Endothelial cell of umbilical vein (primary cell): ENCODE measurements at regions not wholly inside any gene's neighbourhood (a gene's known extent, or its start where the extent isn't known, plus 50 kb on each side); places are given as distances from the start of the nearest gene placed in this dataset.
"Not testable (repeated sequence)": the region's sequence is repeated elsewhere in the genome, so short reads cannot be mapped to it uniquely, and the experiment has no call there.

Source experiments
- BruUV-seq: library from RNA; stranded (reverse); fragments of 400-500 nt; replicated peaks from 2 replicates; lab custom pipeline; 2021; lab: Mats Ljungman, UMichigan
- CTCF ChIA-PET: fragments of 300-600, 350-600 bp; sonication (Branson Sonifier 250); formaldehyde crosslinking; loops from one replicate; lab custom pipeline; 2021; ENCODE audit warnings: antibody characterized with exemption, inconsistent platforms; lab: Charles Lee
- POLR2A ChIA-PET: fragments of 300-600, 350-600 bp; sonication (Branson Sonifier 250); formaldehyde crosslinking; loops from one replicate; lab custom pipeline; 2021; ENCODE audit warnings: antibody characterized with exemption, inconsistent platforms; lab: Charles Lee
- DNase-seq: peaks from one replicate; pipeline ENCODE4 v3.0.0-alpha.2; 2011; ENCODE audit warnings: low read depth, low spot score
- FAIRE-seq: peaks from 2 replicates; lab custom pipeline; 2011; peaks lifted over from hg19 to GRCh38; lab: Jason Lieb, UNC
- H2AFZ ChIP-seq: 2 replicates; pipeline ENCODE4 v1.6.0; 2012; ENCODE audit warnings: low read depth, low read length, control low read depth, inconsistent platforms
- H3K27ac ChIP-seq: 2 replicates; pipeline ENCODE4 v1.5.1; 2011; ENCODE audit warnings: low read depth, mild to moderate bottlenecking, control low read depth, low read length, moderate library complexity; ENCODE audit not compliant: insufficient read depth
- H3K27me3 ChIP-seq, 2 experiments: 2 replicates each; pipeline versions ENCODE4 v1.6.0 to v1.6.1; 2011; ENCODE audit warnings: low read length in 2 of 2, mixed read lengths in 1 of 2; ENCODE audit not compliant: control insufficient read depth in 2 of 2, insufficient read depth in 2 of 2
- H3K36me3 ChIP-seq, 2 experiments: 2 replicates in 1 of 2; 3 replicates in 1 of 2; pipeline ENCODE4 v1.5.1; 2011; ENCODE audit warnings: low read length in 2 of 2, mild to moderate bottlenecking in 1 of 2, moderate library complexity in 1 of 2; ENCODE audit not compliant: control insufficient read depth in 2 of 2, insufficient read depth in 2 of 2; ENCODE audit errors: extremely low read depth in 1 of 2
- H3K4me1 ChIP-seq: 3 replicates; pipeline ENCODE4 v1.5.1; 2011; ENCODE audit warnings: mild to moderate bottlenecking, low read length; ENCODE audit not compliant: control insufficient read depth, insufficient read depth; ENCODE audit errors: extremely low read depth
- H3K4me2 ChIP-seq: 2 replicates; pipeline ENCODE4 v1.6.1; 2011; ENCODE audit warnings: low read length, control low read depth, mixed read lengths; ENCODE audit not compliant: insufficient read depth
- H3K4me3 ChIP-seq, 3 experiments: fragments of 200-600 bp in 1 of 3; sonication (generic), shearing (Covaris generic) in 1 of 3; replicated peaks in 1 of 3; 2 replicates each; pipeline ENCODE4 v1.5.1; 2011 to 2016; ENCODE audit warnings: control low read depth in 3 of 3, low read length in 3 of 3, mild to moderate bottlenecking in 2 of 3, inconsistent platforms in 1 of 3, low read depth in 1 of 3, moderate library complexity in 1 of 3; ENCODE audit not compliant: insufficient read depth in 1 of 3
- H3K79me2 ChIP-seq: 2 replicates; pipeline ENCODE4 v1.6.0; 2012; ENCODE audit warnings: low read length, inconsistent platforms; ENCODE audit not compliant: control insufficient read depth, insufficient read depth
- H3K9ac ChIP-seq: replicated peaks from 2 replicates; pipeline ENCODE3; 2011; ENCODE audit warnings: low read length, control low read depth; ENCODE audit not compliant: insufficient read depth; ENCODE audit errors: extremely low read depth
- H3K9me1 ChIP-seq: replicated peaks from 3 replicates; pipeline ENCODE4 v1.6.0; 2011; ENCODE audit warnings: mild to moderate bottlenecking, low read length; ENCODE audit not compliant: control insufficient read depth, insufficient read depth; ENCODE audit errors: extremely low read depth
- H3K9me3 ChIP-seq: replicated peaks from 2 replicates; pipeline ENCODE4 v1.5.1; 2012; ENCODE audit warnings: low read length, inconsistent platforms; ENCODE audit not compliant: control insufficient read depth, insufficient read depth
- H4K20me1 ChIP-seq: replicated peaks from 2 replicates; pipeline ENCODE3; 2011; ENCODE audit warnings: mild to moderate bottlenecking, low read length; ENCODE audit not compliant: control insufficient read depth, insufficient read depth; ENCODE audit errors: extremely low read depth
- CTCF ChIP-seq, 2 donors: IDR thresholded peaks; 1 replicate in 1 of 2; 2 replicates in 1 of 2; pipeline ENCODE4 v1.5.1; 2011; ENCODE audit warnings: low read length in 2 of 2, mild to moderate bottlenecking in 2 of 2, moderate library complexity in 2 of 2, control low read depth in 1 of 2, inconsistent platforms in 1 of 2, low read depth in 1 of 2; ENCODE audit not compliant: insufficient read depth in 1 of 2; ENCODE audit errors: extremely low read depth in 1 of 2
- EZH2 ChIP-seq: IDR thresholded peaks from 2 replicates; pipeline ENCODE4 v1.6.1; 2012; ENCODE audit warnings: borderline replicate concordance, low read depth, mild to moderate bottlenecking, moderate library complexity, low read length, inconsistent platforms; ENCODE audit not compliant: severe bottlenecking
- POLR2A ChIP-seq: IDR thresholded peaks from 2 replicates; pipeline ENCODE4 v1.6.1; 2012; ENCODE audit warnings: low read depth, mild to moderate bottlenecking, control low read depth, low read length
- POLR2AphosphoS5 ChIP-seq: IDR thresholded peaks from 2 replicates; pipeline ENCODE4 v1.6.1; 2012; ENCODE audit warnings: low read depth, mild to moderate bottlenecking, control low read depth, low read length, moderate library complexity; ENCODE audit not compliant: insufficient read depth
- dilution Hi-C: fragments of 300-500 bp; cut with MboI; formaldehyde crosslinking; loops from one replicate; pipeline ENCODE4 v1.15.0; 2019; ENCODE audit warnings: low sequenced_read_pairs; ENCODE audit not compliant: extremely low pct_ligation_motif_present
- intact Hi-C: fragments of 100-400 bp; cut with micrococcal nuclease; formaldehyde crosslinking; loops from one replicate; pipeline ENCODE4 v1.10.0; 2022

- no peak for FAIRE-seq
Observed at GRCh38 chr19:20287070-20287469, 120.1 kb downstream of the ZNF486 start.

GRCh38 chr19:20285876-20286275 lies 118.9 kb downstream of the ZNF486 start:
- H3K4me3 ChIP-seq, H3K79me2 ChIP-seq, DNase-seq, intact Hi-C loops, H3K36me3 ChIP-seq, H2AFZ ChIP-seq, H3K27me3 ChIP-seq, H3K4me1 ChIP-seq, FAIRE-seq, H3K9ac ChIP-seq, POLR2A ChIA-PET, H4K20me1 ChIP-seq, dilution Hi-C loops, CTCF ChIA-PET, H3K9me3 ChIP-seq, H3K27ac ChIP-seq, H3K4me2 ChIP-seq, BruUV-seq, H3K9me1 ChIP-seq: not testable (repeated sequence)

More at GRCh38 chr19:20287070-20287469, 120.1 kb downstream of the ZNF486 start:
- Histone ChIP-seq H3K4me3 (no peak overlapping the region), H4K20me1 (no peaks in the 10 kb centered on the region), H3K36me3 (no peaks in the 10 kb centered on the region), H3K27ac (no peak overlapping the region), H3K4me1 (no peaks in the 10 kb centered on the region), H3K9ac (no peak overlapping the region), H3K9me1 (no peaks in the 10 kb centered on the region), H2AFZ (no peak overlapping the region), H3K27me3 (no peaks in the 10 kb centered on the region), H3K79me2 (no peaks in the 10 kb centered on the region), H3K4me2 (no peak overlapping the region), H3K9me3 (peaks cover 2% of the 10 kb centered on the region)
- intact Hi-C loops: no loop called here
- no peak for DNase-seq
- dilution Hi-C loops: no loop called here
- ChIA-PET POLR2A (no interaction called here), CTCF (no interaction called here)
- TF ChIP-seq EZH2 (no peak), POLR2A (no peak), CTCF (IDR thresholded peaks at IDR 0.05; ENCODE audit: extremely low read depth in 1 of 2, insufficient read depth in 1 of 2, low read depth in 1 of 2, low read length in 2 of 2) (no peak), POLR2AphosphoS5 (no peak)
- BruUV-seq: no TSS peak
